ENCODE measurements at regions not wholly inside any gene's neighbourhood (a gene's known extent, or its start where the extent isn't known, plus 50 kb on each side); places are given as distances from the start of the nearest gene placed in this dataset.
A peak's percentile ranks its signal among the peaks of the same experiment; 100 is the strongest.
"Not testable (repeated sequence)": the region's sequence is repeated elsewhere in the genome, so short reads cannot be mapped to it uniquely, and the experiment has no call there.

DNA sequence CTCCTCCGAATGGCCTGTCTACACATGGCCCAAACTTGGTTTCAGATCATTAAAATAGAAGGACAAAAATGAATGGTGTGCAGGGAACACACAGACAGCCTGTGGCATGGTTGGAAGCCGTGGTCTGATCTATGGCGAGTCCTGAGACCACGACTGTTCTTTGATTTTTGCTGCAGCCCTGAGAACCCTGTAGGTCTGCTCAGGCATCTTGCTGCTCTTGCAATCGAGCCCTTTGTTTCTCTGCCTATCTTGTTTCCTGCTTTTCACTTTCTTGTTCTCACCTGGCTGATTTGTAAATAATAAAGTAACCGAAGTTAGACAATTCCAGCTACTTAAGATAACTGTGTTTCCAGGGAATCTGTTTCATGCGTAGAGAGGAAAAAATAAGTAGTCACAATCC is 54.1 kb upstream of the NBPF9 start:
- not testable (repeated sequence) for DNase-seq

- DNase-seq: not testable (repeated sequence)
Observed at GRCh38 chr1:149158308-149158707, 55.0 kb upstream of the NBPF9 start.

- not testable (repeated sequence) for DNase-seq
Observed at GRCh38 chr1:149163063-149163444, 59.7 kb upstream of the NBPF9 start.

- DNase-seq: not testable (repeated sequence)
Observed at GRCh38 chr1:149174765-149175164, 71.4 kb upstream of the NBPF9 start.

DNA sequence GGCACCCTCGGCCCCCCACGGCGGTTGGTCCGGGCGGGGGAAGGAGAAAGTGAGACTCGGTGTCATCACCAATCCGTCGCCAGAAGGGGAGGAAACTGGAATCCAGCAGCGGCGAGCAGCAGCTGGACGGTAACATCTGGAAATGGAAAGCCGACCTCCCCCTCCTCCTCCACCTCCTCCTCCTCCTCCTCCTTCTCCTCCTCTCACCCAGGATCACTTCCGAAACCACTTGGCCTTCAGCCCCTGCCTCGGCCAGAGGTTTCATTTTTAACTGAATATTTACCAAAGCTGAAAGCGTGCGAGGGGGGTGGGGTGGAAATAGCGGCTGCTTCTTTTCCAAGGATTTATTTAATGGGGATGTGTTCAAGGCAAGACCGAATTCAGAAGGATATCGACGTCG is 72.5 kb upstream of the NBPF9 start:
- DNase-seq: not testable (repeated sequence)

DNA sequence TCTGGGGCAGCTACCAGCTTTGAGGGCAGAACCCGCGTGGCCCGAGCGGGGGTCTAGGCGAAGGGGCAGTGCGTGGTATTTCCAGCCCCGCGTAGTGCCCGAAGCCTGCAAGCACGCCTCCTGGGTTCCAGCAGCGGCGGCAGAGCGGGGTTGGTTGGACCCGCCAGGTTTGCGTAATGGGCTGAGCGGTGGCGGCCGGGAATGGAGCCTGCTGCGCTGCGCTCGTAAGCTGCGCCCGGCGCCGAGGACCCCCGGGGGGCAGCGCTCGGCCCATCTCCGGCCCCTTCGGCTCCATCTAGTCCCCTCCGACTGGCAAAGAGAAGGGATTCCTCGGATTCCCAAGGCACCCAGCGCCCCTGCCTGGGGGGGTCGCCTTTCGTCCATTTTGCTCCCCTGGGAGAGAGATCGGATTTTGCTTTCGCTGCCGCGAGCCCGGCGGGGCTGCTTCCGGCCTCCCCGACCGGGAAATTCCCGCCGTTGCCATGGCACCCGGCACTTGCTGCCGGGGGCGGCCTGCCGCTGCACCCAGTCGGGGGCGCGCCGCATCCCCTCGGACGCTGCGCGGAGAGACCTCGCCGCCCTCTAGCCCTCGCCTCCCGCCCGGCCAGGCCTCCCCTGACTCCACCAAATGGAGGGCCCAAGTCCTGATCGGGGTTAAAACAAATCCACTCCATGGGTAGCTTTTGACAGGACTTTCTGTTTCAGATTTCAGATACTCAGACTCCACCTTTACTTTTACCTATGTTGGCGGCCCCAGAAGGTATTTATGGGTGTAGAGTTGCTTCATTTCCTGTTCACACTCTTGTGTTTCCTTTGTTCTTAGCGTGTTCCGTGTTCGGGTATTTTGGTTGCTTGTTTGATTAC is 73.3 kb upstream of the NBPF9 start:
- DNase-seq: peak in 1 of 2 experiments; percentile 22

- not testable (repeated sequence) for DNase-seq
Observed at GRCh38 chr1:149190742-149191141, 87.4 kb upstream of the NBPF9 start.

DNA sequence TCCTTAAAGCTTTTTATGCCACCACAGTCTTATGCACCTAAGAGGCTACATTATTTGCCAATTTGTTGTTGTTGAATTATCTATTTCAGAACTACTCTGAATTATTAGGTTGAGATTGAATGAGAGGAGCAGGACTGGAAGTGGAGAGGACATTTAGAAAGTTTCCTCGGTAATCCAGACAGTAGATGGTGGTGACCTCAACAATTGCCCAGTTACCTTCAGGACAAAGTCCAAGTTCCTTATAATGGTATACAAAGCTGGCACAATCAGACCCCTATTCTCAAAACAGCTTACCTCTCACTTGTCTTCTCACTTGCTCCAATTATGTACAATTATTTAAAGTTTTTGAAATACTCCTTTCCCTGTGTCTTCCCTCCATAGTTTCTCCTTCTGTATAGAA is 93.3 kb upstream of the NBPF9 start:
- DNase-seq: not testable (repeated sequence)

- not testable (repeated sequence) for DNase-seq
Observed at GRCh38 chr1:149200567-149200966, 97.2 kb upstream of the NBPF9 start.

GRCh38 chr1:149202283-149202682 is 98.9 kb upstream of the NBPF9 start:
- DNase-seq: not testable (repeated sequence)

DNA sequence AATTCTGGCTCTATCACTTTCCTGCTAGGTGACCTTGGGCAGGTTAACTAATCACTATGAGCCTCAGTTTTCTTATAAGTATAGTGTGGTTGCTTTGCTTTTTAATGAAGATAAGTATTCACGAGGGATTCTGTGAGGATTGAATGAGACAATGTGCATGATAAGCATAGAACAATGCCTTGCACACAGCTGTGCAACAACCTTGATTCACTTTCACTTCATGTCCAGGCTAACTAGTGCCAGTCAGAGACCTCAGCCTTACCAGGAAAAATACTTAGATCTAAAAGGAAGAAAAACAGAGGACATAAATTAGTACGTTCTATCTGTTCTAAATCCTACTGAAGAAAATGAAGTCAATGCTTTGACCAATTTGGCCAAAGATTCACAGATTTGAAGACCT is 101.0 kb upstream of the NBPF9 start:
- not testable (repeated sequence) for DNase-seq

DNA sequence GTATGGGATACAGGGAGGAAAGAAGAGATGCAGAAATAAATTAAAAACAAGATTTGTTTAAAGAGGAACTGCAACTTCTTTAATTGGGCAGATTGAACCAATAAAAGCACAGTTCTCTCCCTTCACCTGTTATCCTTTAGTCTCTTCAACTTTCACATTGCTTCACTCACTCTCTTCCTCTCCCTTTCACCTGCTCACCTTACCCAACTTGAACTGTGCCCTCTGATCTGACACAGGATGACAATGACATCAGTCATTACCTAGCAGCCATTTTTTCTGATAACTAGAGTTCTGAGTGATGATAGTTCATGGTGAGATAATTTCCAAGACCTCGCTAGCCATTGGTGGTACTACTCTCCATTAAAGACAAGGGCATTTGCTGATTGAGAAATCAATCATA is 105.5 kb upstream of the NBPF9 start:
- not testable (repeated sequence) for DNase-seq

DNA sequence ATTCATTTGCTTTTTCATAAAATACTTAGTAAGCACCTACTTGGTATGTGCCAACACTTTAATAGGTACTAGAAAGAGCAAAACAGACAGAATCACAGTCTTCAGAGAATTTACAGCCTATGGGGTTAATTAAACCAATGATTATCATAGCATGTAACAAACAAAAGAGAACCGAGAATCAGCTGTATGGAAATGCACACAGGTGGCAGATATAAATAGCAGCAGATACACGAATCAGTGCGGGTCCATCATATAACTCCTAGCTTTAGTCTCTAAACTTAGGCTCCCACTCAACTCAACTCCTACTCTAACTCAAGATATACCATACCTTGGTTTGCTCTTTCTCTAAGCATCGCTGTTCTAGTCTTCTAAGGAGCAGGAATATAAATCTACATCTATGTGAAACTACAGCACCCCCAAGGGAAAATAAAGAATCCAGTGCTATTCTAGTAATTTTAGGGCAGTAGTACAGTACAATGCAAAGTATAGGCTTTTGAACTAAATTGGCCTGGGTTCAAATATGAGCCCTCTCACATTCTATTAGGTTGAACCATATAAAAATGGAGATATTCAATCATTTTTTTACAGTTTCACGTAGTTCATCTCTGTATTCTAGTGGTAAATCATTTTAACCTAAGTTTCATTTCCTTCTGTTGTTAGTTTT is 108.5 kb upstream of the NBPF9 start:
- DNase-seq: not testable (repeated sequence)

GRCh38 chr1:149212946-149213345 is 109.6 kb upstream of the NBPF9 start:
- not testable (repeated sequence) for DNase-seq

DNA sequence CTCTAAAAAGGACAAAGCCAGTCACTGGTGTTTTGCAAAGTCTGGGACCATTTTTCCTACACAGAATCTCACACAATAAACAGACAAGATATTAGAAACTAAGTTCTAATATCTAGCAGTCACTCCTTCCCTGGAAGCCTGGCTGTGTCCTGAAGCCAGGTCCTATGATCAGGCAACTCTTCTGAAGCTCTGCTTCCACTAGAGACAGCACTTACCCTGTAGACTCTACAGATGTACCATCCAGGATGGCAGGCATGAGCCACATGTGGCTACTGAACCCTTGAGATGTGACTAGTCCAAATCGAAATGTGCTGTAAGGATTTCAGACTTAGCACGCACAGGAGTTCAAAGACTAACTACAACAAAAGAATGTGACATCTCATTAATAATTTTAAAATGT is 110.3 kb upstream of the NBPF9 start:
- not testable (repeated sequence) for DNase-seq

DNA sequence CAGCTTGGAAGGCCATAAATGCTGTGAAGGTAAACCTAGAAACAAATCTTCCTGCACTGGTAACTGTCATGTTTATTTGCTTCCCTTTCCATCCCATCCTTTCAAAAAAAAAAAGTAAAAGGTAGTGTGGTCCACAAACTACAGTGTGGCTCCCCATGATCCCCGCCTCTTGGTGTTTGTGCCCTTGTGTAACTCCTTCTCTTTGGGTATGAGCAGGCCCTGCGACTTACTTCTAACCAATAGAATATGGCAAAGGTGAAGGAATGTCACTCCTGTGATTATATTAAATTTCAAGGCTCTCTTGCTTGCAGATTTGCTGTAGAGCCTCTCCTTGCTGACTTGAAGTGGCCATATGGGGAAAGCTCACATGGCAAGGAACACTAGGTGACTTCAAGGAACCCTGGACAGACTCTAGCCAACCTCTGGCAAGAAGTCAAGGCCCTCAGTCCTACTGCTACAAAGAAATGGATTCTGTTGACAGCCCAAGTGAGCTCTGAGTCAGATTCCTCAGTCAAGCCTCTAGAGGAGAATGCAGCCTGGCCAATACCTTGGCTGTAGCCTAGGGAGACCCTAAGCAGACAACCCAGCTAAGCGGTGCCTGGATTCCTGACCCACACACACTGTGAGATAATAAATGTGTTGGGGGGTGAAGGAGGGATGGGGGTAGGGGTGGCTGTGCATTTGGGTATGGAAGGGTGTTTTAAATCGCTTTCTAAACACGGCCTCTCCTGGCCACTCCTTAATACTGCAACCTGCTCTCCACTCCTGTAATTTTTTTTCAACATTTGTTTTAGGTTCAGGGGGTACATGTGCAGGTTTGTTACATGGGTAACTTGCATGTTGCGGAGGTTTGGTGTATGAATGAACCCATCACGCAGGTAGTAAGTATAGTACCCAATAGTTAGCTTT is 115.0 kb upstream of the NBPF9 start:
- not testable (repeated sequence) for DNase-seq

- DNase-seq: not testable (repeated sequence)
Observed at GRCh38 chr1:149219539-149219938, 116.2 kb upstream of the NBPF9 start.

DNA sequence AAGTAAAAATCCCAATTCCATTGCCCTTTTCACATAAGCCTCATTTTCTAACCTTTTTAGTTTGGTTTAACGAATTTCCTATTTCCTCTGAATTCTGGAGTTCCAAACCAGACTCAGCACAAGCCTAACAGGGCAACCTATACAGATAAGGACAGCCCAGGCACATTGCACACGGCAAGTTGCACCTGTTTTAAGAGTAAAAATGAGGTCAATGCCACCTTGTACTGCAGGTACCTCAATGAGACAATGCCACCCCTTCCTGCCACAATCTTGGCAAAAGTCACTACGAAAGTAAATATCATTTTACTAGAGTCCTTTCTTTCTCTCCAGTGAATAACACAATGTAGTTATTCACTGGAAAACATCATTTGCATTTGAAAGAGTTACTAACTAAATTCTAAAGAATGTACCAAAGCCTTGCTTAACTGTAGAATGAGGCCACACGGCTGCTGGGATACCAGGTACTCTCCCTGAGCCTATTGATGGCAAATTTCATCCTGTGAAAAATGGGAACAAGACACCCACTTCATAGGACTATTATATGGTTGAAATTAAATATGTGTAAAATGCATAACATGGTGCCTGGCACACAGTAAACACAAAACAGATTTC is 117.2 kb upstream of the NBPF9 start:
- not testable (repeated sequence) for DNase-seq

- not testable (repeated sequence) for DNase-seq
Observed at GRCh38 chr1:149227933-149228665, 124.7 kb upstream of the NBPF9 start.

- DNase-seq: not testable (repeated sequence)
Observed at GRCh38 chr1:149228672-149229585, 125.6 kb upstream of the NBPF9 start.
